Astrocyte of the spinal cord (primary cell): ENCODE measurements at regions not wholly inside any gene's neighbourhood (a gene's known extent, or its start where the extent isn't known, plus 50 kb on each side); places are given as distances from the start of the nearest gene placed in this dataset.

Source experiments
- DNase-seq: peaks from one replicate; pipeline ENCODE4 v3.0.0; 2011; ENCODE audit warnings: low read depth, low spot score
- H3K4me3 ChIP-seq: 2 replicates; pipeline ENCODE4 v1.5.1; 2011; ENCODE audit warnings: low read depth, mild to moderate bottlenecking, low read length, moderate library complexity
- CTCF ChIP-seq: IDR thresholded peaks from 2 replicates; pipeline ENCODE4 v1.5.1; 2012; ENCODE audit warnings: low read depth, mild to moderate bottlenecking, low read length, inconsistent platforms
- in situ Hi-C: cut with HindIII; loops from 2 replicates; pipeline ENCODE4 v1.10.0; 2017; ENCODE audit warnings: low sequenced_read_pairs

GRCh38 chr9:115628426-115628825, 510.5 kb upstream of the TNC start:
- in situ Hi-C loops: no loop called here
- H3K4me3 ChIP-seq: no peak overlapping the region
- no peak for TF ChIP-seq CTCF
- no peak for DNase-seq

GRCh38 chr9:115629879-115630840, 512.2 kb upstream of the TNC start:
- H3K4me3 ChIP-seq: no peak overlapping the region
- in situ Hi-C loops: no loop called here
- no peak for DNase-seq
- no peak for TF ChIP-seq CTCF

- H3K4me3 ChIP-seq: no peak overlapping the region
- TF ChIP-seq CTCF: no peak
- DNase-seq: no peak
- in situ Hi-C loops: no loop called here
Measured at GRCh38 chr9:115632391-115632790, 514.4 kb upstream of the TNC start.

- DNase-seq: peak; percentile 92
- TF ChIP-seq CTCF: no peak
- no peak overlapping the region for H3K4me3 ChIP-seq
- in situ Hi-C loops: no loop called here
Measured at GRCh38 chr9:115633104-115633503, 515.1 kb upstream of the TNC start.

- H3K4me3 ChIP-seq: no peak overlapping the region
- no peak for TF ChIP-seq CTCF
- in situ Hi-C loops: no loop called here
- no peak for DNase-seq
Measured at GRCh38 chr9:115635680-115636383, 517.8 kb upstream of the PAPPA start.

GRCh38 chr9:115636596-115636995, 517.0 kb upstream of the PAPPA start:
- in situ Hi-C loops: no loop called here
- TF ChIP-seq CTCF: no peak
- DNase-seq: no peak
- H3K4me3 ChIP-seq: no peak overlapping the region
